Hepatocyte (in vitro differentiated cells): ENCODE measurements at regions not wholly inside any gene's neighbourhood (a gene's known extent, or its start where the extent isn't known, plus 50 kb on each side); places are given as distances from the start of the nearest gene placed in this dataset.

ENCODE experiments used
- DNase-seq: peaks from one replicate; pipeline ENCODE4 v3.0.0-alpha.2; 2016; ENCODE audit warnings: low spot score
- H2AFZ ChIP-seq: fragments of 200-600 bp; sonication (generic); 2 replicates; pipeline ENCODE4 v1.6.0; 2016; ENCODE audit warnings: antibody characterized with exemption, mild to moderate bottlenecking
- H3K27ac ChIP-seq: fragments of 200-600 bp; sonication (generic); 2 replicates; pipeline ENCODE4 v1.5.1; 2016; ENCODE audit warnings: mild to moderate bottlenecking
- H3K27me3 ChIP-seq: fragments of 200-600 bp; sonication (generic); 2 replicates; pipeline ENCODE4 v1.6.1; 2016
- H3K36me3 ChIP-seq: fragments of 200-600 bp; sonication (generic); replicated peaks from 2 replicates; pipeline ENCODE4 v1.5.1; 2016; ENCODE audit warnings: low read depth; ENCODE audit not compliant: insufficient read depth
- H3K4me1 ChIP-seq: fragments of 200-600 bp; sonication (generic); 2 replicates; pipeline ENCODE4 v1.5.1; 2016; ENCODE audit warnings: mild to moderate bottlenecking, moderate library complexity; ENCODE audit not compliant: insufficient read depth
- H3K4me2 ChIP-seq: fragments of 200-600 bp; sonication (generic); 2 replicates; pipeline ENCODE4 v1.6.0; 2016
- H3K4me3 ChIP-seq: fragments of 200-600 bp; sonication (generic); 2 replicates; pipeline ENCODE4 v1.5.1; 2016; ENCODE audit warnings: mild to moderate bottlenecking
- H3K79me2 ChIP-seq: fragments of 200-600 bp; sonication (generic); 2 replicates; pipeline ENCODE4 v1.6.0; 2017; ENCODE audit warnings: mild to moderate bottlenecking
- H3K9me2 ChIP-seq: fragments of 200-600 bp; sonication (generic); replicated peaks from 2 replicates; pipeline ENCODE4 v1.6.0; 2017; ENCODE audit warnings: mild to moderate bottlenecking; ENCODE audit not compliant: insufficient read depth
- H3K9me3 ChIP-seq: fragments of 200-600 bp; sonication (generic); 2 replicates; pipeline ENCODE4 v1.5.1; 2016; ENCODE audit warnings: low read depth, mild to moderate bottlenecking
- H4K20me1 ChIP-seq: fragments of 200-600 bp; sonication (generic); 2 replicates; pipeline ENCODE4 v1.6.0; 2016; ENCODE audit warnings: mild to moderate bottlenecking; ENCODE audit not compliant: insufficient read depth, poor library complexity, severe bottlenecking
- CTCF ChIP-seq: fragments of 200-600 bp; sonication (generic); IDR thresholded peaks from 2 replicates; pipeline ENCODE4 v1.5.1; 2016; ENCODE audit warnings: antibody characterized with exemption, mild to moderate bottlenecking; ENCODE audit not compliant: poor library complexity
- EZH2 ChIP-seq: fragments of 200-600 bp; sonication (generic); IDR thresholded peaks from 2 replicates; pipeline ENCODE4 v1.6.1; 2016; ENCODE audit warnings: antibody characterized with exemption, mild to moderate bottlenecking, borderline replicate concordance
- EZH2phosphoT487 ChIP-seq: fragments of 200-600 bp; sonication (generic); IDR thresholded peaks from one replicate; pipeline ENCODE4 v1.6.1; 2018; ENCODE audit warnings: antibody characterized with exemption, mild to moderate bottlenecking, low read depth, moderate library complexity; ENCODE audit not compliant: unreplicated experiment, severe bottlenecking
- WGBS: methylation state at CpG from one replicate; pipeline ENCODE4 v1.1.6; 2016; ENCODE audit warnings: low lambda C conversion rate; ENCODE audit errors: missing lambda C conversion rate; 5-methylcytosine and 5-hydroxymethylcytosine counted together

GRCh38 chr19:33946535-33947264, 150.0 kb downstream of the KCTD15 start:
- H4K20me1 ChIP-seq, result no peaks in the 10 kb centered on the region
- H3K27me3 ChIP-seq, result no peaks in the 10 kb centered on the region
- WGBS, result 76% methylated on average over 6 of the region's 6 CpGs
- H3K4me2 ChIP-seq, result no peak overlapping the region
- H3K27ac ChIP-seq, result no peak overlapping the region
- no peaks in the 10 kb centered on the region for H3K9me2 ChIP-seq
- no peaks in the 10 kb centered on the region for H3K9me3 ChIP-seq
- H3K4me1 ChIP-seq, result no peaks in the 10 kb centered on the region
- H2AFZ ChIP-seq, result no peak overlapping the region
- no peak for DNase-seq
- no peaks in the 10 kb centered on the region for H3K79me2 ChIP-seq
- no peaks in the 10 kb centered on the region for H3K36me3 ChIP-seq
- no peak overlapping the region for H3K4me3 ChIP-seq
- TF ChIP-seq EZH2 (no peak), EZH2phosphoT487 (no peak), CTCF (no peak)

GRCh38 chr19:33947265-33947964, 150.7 kb downstream of the KCTD15 start:
- H4K20me1 ChIP-seq, result no peaks in the 10 kb centered on the region
- H3K27me3 ChIP-seq, result no peaks in the 10 kb centered on the region
- no peaks in the 10 kb centered on the region for H3K79me2 ChIP-seq
- no peak for DNase-seq
- no peak overlapping the region for H3K27ac ChIP-seq
- no peak overlapping the region for H3K4me3 ChIP-seq
- H3K9me3 ChIP-seq, result no peaks in the 10 kb centered on the region
- H3K9me2 ChIP-seq, result no peaks in the 10 kb centered on the region
- WGBS, result 82% methylated on average over 5 of the region's 5 CpGs
- no peak for TF ChIP-seq EZH2
- TF ChIP-seq CTCF, result no peak
- no peak for TF ChIP-seq EZH2phosphoT487
- no peaks in the 10 kb centered on the region for H3K4me1 ChIP-seq
- H2AFZ ChIP-seq, result no peak overlapping the region
- H3K4me2 ChIP-seq, result no peak overlapping the region
- no peaks in the 10 kb centered on the region for H3K36me3 ChIP-seq

- H3K4me3 ChIP-seq, result no peak overlapping the region
- no peaks in the 10 kb centered on the region for H3K27me3 ChIP-seq
- H3K9me3 ChIP-seq, result no peaks in the 10 kb centered on the region
- H3K36me3 ChIP-seq, result no peaks in the 10 kb centered on the region
- H4K20me1 ChIP-seq, result no peaks in the 10 kb centered on the region
- H3K79me2 ChIP-seq, result no peaks in the 10 kb centered on the region
- no peak overlapping the region for H3K27ac ChIP-seq
- DNase-seq, result no peak
- H3K4me1 ChIP-seq, result no peaks in the 10 kb centered on the region
- TF ChIP-seq EZH2, result no peak
- no peak for TF ChIP-seq CTCF
- TF ChIP-seq EZH2phosphoT487, result no peak
- 74% methylated on average over 8 of the region's 8 CpGs for WGBS
- H3K4me2 ChIP-seq, result no peak overlapping the region
- H2AFZ ChIP-seq, result no peak overlapping the region
- no peaks in the 10 kb centered on the region for H3K9me2 ChIP-seq
These were observed 152.1 kb downstream of the KCTD15 start for GRCh38 chr19:33948651-33949335.
